K562 (cell line): ENCODE measurements at regions not wholly inside any gene's neighbourhood (a gene's known extent, or its start where the extent isn't known, plus 50 kb on each side); places are given as distances from the start of the nearest gene placed in this dataset.

Experiments
- ATAC-seq: fragments of 200-7000 bp; cut with Tn5 transposase; 3 replicates; pipeline ENCODE4 v1.9.1; 2020; ENCODE audit warnings: moderate library complexity
- BruUV-seq: library from RNA; stranded (reverse); fragments of 400-500 nt; replicated peaks from 2 replicates; lab custom pipeline; 2021; lab: Mats Ljungman, UMichigan
- CTCF ChIA-PET: fragments of 300-600 bp; formaldehyde crosslinking; extraction: SDS; loops from one replicate; lab custom pipeline; 2021; ENCODE audit warnings: low intra/inter-chr PET ratio; lab: Yijun Ruan, JAX
- POLR2A ChIA-PET: fragments of 300-600, 350-650 bp; sonication (Branson Sonifier 250); formaldehyde crosslinking; extraction: SDS; loops from one replicate; lab custom pipeline; 2021; ENCODE audit warnings: antibody characterized with exemption, inconsistent platforms; lab: Yijun Ruan, JAX
- DNase-seq, 4 experiments: peaks; one replicate each; pipeline versions ENCODE4 v3.0.0 to v3.0.0-alpha.2; 2011 to 2018; ENCODE audit warnings: low spot score in 3 of 4, mixed read lengths in 3 of 4; ENCODE audit errors: extremely low read depth in 1 of 4
- FAIRE-seq: peaks from 2 replicates; lab custom pipeline; 2011; peaks lifted over from hg19 to GRCh38; lab: Jason Lieb, UNC
- H2AFZ ChIP-seq: 2 replicates; pipeline ENCODE4 v1.6.0; 2011; ENCODE audit warnings: low read depth, low read length, control low read depth, inconsistent platforms
- H3K27ac ChIP-seq: fragments of 200-600 bp; 3 replicates; pipeline ENCODE4 v1.8.0; 2011; ENCODE audit warnings: low read depth, mild to moderate bottlenecking, control low read depth, inconsistent platforms, low read length, moderate library complexity, mixed read lengths; ENCODE audit errors: extremely low read depth
- H3K27me3 ChIP-seq, 2 experiments: fragments of 300-600 bp in 1 of 2; 2 replicates in 1 of 2; 3 replicates in 1 of 2; pipeline versions ENCODE4 v1.6.0 to v1.8.0; 2011; ENCODE audit warnings: inconsistent platforms in 2 of 2, low read length in 2 of 2, mild to moderate bottlenecking in 1 of 2, mixed read lengths in 1 of 2, moderate library complexity in 1 of 2; ENCODE audit not compliant: control insufficient read depth in 2 of 2, insufficient read depth in 2 of 2
- H3K36me3 ChIP-seq: fragments of 300-600 bp; 3 replicates; pipeline ENCODE4 v1.8.0; 2011; ENCODE audit warnings: mild to moderate bottlenecking, low read length, inconsistent platforms; ENCODE audit not compliant: control insufficient read depth, insufficient read depth
- H3K4me1 ChIP-seq, 2 experiments: fragments of 200-600 bp in 1 of 2; replicated peaks in 1 of 2; 2 replicates in 1 of 2; 3 replicates in 1 of 2; pipeline versions ENCODE4 v1.5.1 to v1.8.0; 2011; ENCODE audit warnings: inconsistent platforms in 2 of 2, low read length in 2 of 2, mild to moderate bottlenecking in 1 of 2, mixed read lengths in 1 of 2, moderate library complexity in 1 of 2; ENCODE audit not compliant: control insufficient read depth in 2 of 2, insufficient read depth in 2 of 2
- H3K4me2 ChIP-seq: 2 replicates; pipeline ENCODE4 v1.6.1; 2011; ENCODE audit warnings: low read length, control low read depth, inconsistent platforms, mixed read lengths; ENCODE audit not compliant: insufficient read depth
- H3K4me3 ChIP-seq: fragments of 200-600 bp; sonication (generic), shearing (Covaris generic); 2 replicates; pipeline ENCODE4 v1.5.1; 2016; ENCODE audit warnings: control low read depth, inconsistent platforms
- H3K79me2 ChIP-seq: fragments of 200-600 bp; 3 replicates; pipeline ENCODE4 v1.8.0; 2011; ENCODE audit warnings: low read length, inconsistent platforms; ENCODE audit not compliant: control insufficient read depth, insufficient read depth
- H3K9ac ChIP-seq, 2 experiments: 2 replicates each; pipeline versions ENCODE4 v1.6.0 to v1.6.1; 2011; ENCODE audit warnings: low read depth in 2 of 2, low read length in 2 of 2, control low read depth in 1 of 2, inconsistent platforms in 1 of 2, mild to moderate bottlenecking in 1 of 2, mixed read lengths in 1 of 2; ENCODE audit not compliant: insufficient read depth in 1 of 2
- H3K9me1 ChIP-seq: one replicate; pipeline ENCODE4 v1.6.0; 2011; ENCODE audit warnings: inconsistent platforms, mild to moderate bottlenecking, low read length, moderate library complexity; ENCODE audit not compliant: control insufficient read depth, insufficient read depth
- H3K9me3 ChIP-seq: replicated peaks from 2 replicates; pipeline ENCODE4 v1.5.1; 2011; ENCODE audit warnings: low read depth, low read length, inconsistent platforms; ENCODE audit not compliant: control insufficient read depth, insufficient read depth
- H4K20me1 ChIP-seq: replicated peaks from 2 replicates; pipeline ENCODE4 v1.6.1; 2011; ENCODE audit warnings: low read length, inconsistent platforms, mixed read lengths; ENCODE audit not compliant: control insufficient read depth, insufficient read depth
- GTF2B ChIP-seq: IDR thresholded peaks from 2 replicates; pipeline ENCODE4 v1.6.1; 2011; ENCODE audit not compliant: insufficient read length; ENCODE audit errors: extremely low read depth
- MBD2 ChIP-seq: sonication (generic); IDR thresholded peaks from 2 replicates; pipeline ENCODE4 v1.6.1; 2016; ENCODE audit warnings: low read depth, borderline replicate concordance
- MTA3 ChIP-seq: fragments of 450-650 bp; formaldehyde crosslinking; IDR thresholded peaks from 2 replicates; pipeline ENCODE4 v1.6.1; 2017; ENCODE audit warnings: mild to moderate bottlenecking, borderline replicate concordance
- SMC3 ChIP-seq: conservative IDR thresholded peaks from 2 replicates; pipeline ENCODE4 v1.6.1; 2011; ENCODE audit warnings: low read depth, low read length, improper control_type of control experiment; ENCODE audit not compliant: insufficient read depth
- STAT5A ChIP-seq: IDR thresholded peaks from 2 replicates; pipeline ENCODE4 v1.6.1; 2012; ENCODE audit warnings: low read length, inconsistent platforms, borderline replicate concordance
- XRCC3 ChIP-seq: fragments of 450-650 bp; IDR thresholded peaks from 2 replicates; pipeline ENCODE4 v1.6.1; 2017; ENCODE audit warnings: mild to moderate bottlenecking, moderate library complexity
- ZBTB7A ChIP-seq: IDR thresholded peaks from 2 replicates; pipeline ENCODE4 v1.6.1; 2011; ENCODE audit warnings: low read depth, mild to moderate bottlenecking, low read length, moderate library complexity, borderline replicate concordance; ENCODE audit not compliant: control insufficient read depth
- WGBS: fragments of 100-300 bp; shearing (Covaris generic); methylation state at CpG from one replicate; pipeline ENCODE4 v1.1.6; 2016; ENCODE audit warnings: low coverage, mixed read lengths; ENCODE audit not compliant: insufficient coverage; ENCODE audit errors: missing lambda C conversion rate; 5-methylcytosine and 5-hydroxymethylcytosine counted together
- in situ Hi-C: fragments of 300-500 bp; cut with MboI; formaldehyde crosslinking; loops from 4 replicates; pipeline ENCODE4 v1.15.0; 2018; ENCODE audit warnings: inconsistent platforms, mixed read lengths
- intact Hi-C: fragments of 100-400 bp; cut with micrococcal nuclease; formaldehyde crosslinking; loops from 2 replicates; pipeline ENCODE4 v1.14.2; 2022
- TF ChIP-seq, protein P1 (sequence below): fragments of 450-650 bp; IDR thresholded peaks from 2 replicates; pipeline ENCODE4 v1.6.1; 2017; ENCODE audit warnings: mild to moderate bottlenecking, moderate library complexity

GRCh38 chr10:2686691-2687090 is 380.7 kb upstream of the PFKP start (continued):
- TF ChIP-seq, protein P1, sequence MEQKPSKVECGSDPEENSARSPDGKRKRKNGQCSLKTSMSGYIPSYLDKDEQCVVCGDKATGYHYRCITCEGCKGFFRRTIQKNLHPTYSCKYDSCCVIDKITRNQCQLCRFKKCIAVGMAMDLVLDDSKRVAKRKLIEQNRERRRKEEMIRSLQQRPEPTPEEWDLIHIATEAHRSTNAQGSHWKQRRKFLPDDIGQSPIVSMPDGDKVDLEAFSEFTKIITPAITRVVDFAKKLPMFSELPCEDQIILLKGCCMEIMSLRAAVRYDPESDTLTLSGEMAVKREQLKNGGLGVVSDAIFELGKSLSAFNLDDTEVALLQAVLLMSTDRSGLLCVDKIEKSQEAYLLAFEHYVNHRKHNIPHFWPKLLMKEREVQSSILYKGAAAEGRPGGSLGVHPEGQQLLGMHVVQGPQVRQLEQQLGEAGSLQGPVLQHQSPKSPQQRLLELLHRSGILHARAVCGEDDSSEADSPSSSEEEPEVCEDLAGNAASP, result no peak
- no peak for TF ChIP-seq ZBTB7A

DNA sequence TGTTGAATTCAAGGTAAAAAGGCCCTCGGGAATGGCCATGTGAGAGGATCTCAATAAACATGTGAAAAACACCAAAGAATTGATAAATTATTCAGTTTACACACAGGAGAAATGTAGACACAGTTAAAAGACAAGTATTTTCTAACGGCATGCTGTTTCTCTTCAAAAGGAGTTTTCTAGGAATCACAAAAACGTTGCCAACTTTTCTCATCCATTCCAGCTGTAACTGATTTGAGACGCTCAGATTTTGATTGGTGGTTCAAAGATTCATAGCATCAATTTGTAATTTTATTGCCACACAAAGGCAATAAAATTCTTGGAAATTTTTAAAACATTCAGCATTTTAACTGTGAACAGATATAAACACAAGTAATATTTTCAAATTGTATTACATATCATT is 384.9 kb upstream of the PFKP start:
- Histone ChIP-seq H2AFZ (no peak overlapping the region), H3K4me3 (no peak overlapping the region), H3K27me3 (peaks cover 0 to 16% of the 10 kb centered on the region in 2 experiments; a peak in 2 of 5 replicates), H4K20me1 (no peaks in the 10 kb centered on the region), H3K9me1 (no peaks in the 10 kb centered on the region), H3K9me3 (no peaks in the 10 kb centered on the region), H3K4me2 (no peak overlapping the region), H3K27ac (no peak overlapping the region), H3K79me2 (no peaks in the 10 kb centered on the region), H3K36me3 (no peaks in the 10 kb centered on the region), H3K9ac (no peak overlapping the region), H3K4me1 (no peaks in the 10 kb centered on the region)
- TF ChIP-seq SMC3 (no peak), MTA3 (no peak), GTF2B (no peak), STAT5A (no peak), XRCC3 (no peak), MBD2 (no peak)
- DNase-seq (no peak), FAIRE-seq (no peak), ATAC-seq (no peak)
- BruUV-seq, result no TSS peak
- intact Hi-C loops, result no loop called here
- in situ Hi-C loops, result no loop called here
- ChIA-PET POLR2A (interaction anchor here (0.7 kb wide), 1 partner anchor 11 kb away, joined by 3 read pairs; no protein-coding TSS in a partner anchor), CTCF (no interaction called here)
- WGBS, result 0% methylated on average over 4 of the region's 4 CpGs
